Mammary epithelial cell (primary cell): ENCODE measurements at regions not wholly inside any gene's neighbourhood (a gene's known extent, or its start where the extent isn't known, plus 50 kb on each side); places are given as distances from the start of the nearest gene placed in this dataset.

Source experiments
- EZH2 ChIP-seq: IDR thresholded peaks from 2 replicates; pipeline ENCODE4 v1.6.1; 2012; ENCODE audit warnings: low read length, inconsistent platforms, borderline replicate concordance
- TF ChIP-seq, protein P1 (sequence below), 2 donors: IDR thresholded peaks in 1 of 2; conservative IDR thresholded peaks in 1 of 2; 2 replicates each; pipeline ENCODE4 v1.5.1; 2011 to 2012; ENCODE audit warnings: inconsistent platforms in 2 of 2, low read length in 2 of 2, mild to moderate bottlenecking in 2 of 2, control low read depth in 1 of 2, low read depth in 1 of 2; ENCODE audit not compliant: insufficient read depth in 1 of 2; ENCODE audit errors: extremely low read depth in 1 of 2

DNA sequence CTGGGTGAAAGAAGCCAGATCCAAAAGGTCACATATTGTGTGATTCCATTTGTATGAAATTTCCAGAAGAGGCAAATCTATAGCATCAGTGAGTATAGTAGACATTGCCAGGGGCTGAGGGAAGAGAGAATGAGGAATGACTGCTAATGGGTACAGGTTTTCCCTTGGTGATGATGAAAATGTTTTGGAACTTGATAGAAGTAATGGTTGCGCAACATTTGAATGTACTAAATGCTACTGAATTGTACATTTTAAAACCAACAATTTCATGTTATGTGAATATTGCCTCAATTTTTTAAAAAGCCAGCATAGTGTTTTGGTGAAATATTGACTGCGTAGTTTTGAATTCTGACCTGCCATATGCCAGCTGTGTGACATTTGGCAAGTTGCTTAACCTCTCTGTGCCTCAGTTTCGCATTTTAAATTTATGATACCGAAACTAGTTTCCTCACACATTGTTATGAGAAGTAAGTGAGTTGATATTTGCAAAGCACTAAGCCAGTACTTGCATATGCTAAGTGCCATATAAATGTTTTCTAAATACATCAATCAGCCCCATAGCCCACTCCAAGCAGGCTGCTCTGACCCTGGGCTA, 75.4 kb upstream of the TMEM45B start:
- TF ChIP-seq, protein P1, sequence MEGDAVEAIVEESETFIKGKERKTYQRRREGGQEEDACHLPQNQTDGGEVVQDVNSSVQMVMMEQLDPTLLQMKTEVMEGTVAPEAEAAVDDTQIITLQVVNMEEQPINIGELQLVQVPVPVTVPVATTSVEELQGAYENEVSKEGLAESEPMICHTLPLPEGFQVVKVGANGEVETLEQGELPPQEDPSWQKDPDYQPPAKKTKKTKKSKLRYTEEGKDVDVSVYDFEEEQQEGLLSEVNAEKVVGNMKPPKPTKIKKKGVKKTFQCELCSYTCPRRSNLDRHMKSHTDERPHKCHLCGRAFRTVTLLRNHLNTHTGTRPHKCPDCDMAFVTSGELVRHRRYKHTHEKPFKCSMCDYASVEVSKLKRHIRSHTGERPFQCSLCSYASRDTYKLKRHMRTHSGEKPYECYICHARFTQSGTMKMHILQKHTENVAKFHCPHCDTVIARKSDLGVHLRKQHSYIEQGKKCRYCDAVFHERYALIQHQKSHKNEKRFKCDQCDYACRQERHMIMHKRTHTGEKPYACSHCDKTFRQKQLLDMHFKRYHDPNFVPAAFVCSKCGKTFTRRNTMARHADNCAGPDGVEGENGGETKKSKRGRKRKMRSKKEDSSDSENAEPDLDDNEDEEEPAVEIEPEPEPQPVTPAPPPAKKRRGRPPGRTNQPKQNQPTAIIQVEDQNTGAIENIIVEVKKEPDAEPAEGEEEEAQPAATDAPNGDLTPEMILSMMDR (conservative IDR thresholded peaks at IDR 0.05 in 1 of 2, IDR thresholded peaks at IDR 0.05 in 1 of 2; ENCODE audit: extremely low read depth in 1 of 2, insufficient read depth in 1 of 2, low read depth in 1 of 2, low read length in 2 of 2) = no peak
- no peak for TF ChIP-seq EZH2
